Cardiac fibroblast (primary cell): ENCODE measurements at regions not wholly inside any gene's neighbourhood (a gene's known extent, or its start where the extent isn't known, plus 50 kb on each side); places are given as distances from the start of the nearest gene placed in this dataset.

Source experiments
- DNase-seq, 2 donors: peaks; one replicate each; pipeline versions ENCODE4 v3.0.0 to v3.0.0-alpha.2; 2010; ENCODE audit warnings: low read depth in 2 of 2
- H3K4me3 ChIP-seq, 2 donors: replicated peaks in 1 of 2; 1 replicate in 1 of 2; 2 replicates in 1 of 2; pipeline ENCODE4 v1.5.1; 2011; ENCODE audit warnings: low read depth in 2 of 2, low read length in 2 of 2, mild to moderate bottlenecking in 2 of 2, moderate library complexity in 1 of 2
- TF ChIP-seq, protein P1 (sequence below): IDR thresholded peaks from one replicate; pipeline ENCODE4 v1.5.1; 2011; ENCODE audit warnings: low read depth, mild to moderate bottlenecking, low read length, inconsistent platforms

DNA sequence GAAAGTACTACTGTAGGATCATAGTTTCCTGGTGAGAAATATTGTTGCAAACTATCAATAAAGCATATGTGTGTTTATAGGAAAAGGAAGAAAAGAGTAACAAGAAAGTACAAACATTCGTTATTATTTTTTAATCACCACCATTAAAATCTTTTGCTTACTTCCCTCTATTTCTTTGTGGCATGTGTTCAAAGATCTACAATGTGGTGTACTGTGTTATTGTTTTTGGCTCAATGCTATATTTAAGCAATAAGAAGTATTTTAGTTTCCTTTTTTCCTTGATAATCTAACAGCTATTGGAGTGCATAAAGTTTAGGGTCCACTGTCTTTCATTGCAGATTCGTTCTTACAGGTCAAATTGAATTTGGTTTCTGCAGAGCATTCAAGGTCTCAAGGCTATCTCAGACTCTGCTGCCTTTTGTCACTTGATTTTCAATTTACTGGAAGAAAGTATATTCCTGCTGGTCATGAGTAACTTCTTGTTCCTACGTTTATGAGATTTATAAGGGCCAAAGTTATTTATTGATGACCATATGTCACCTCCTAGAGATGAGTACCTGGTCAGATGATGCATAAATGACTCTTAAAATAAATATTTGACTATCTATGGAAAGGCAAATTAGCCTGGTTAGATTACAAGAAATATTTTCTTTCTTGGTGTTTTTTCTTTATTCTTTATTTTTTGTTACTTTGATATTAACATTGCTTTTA is 323.0 kb downstream of the TMEM167A start:
- no peak overlapping the region for H3K4me3 ChIP-seq
- DNase-seq, result peak; percentile 5 to 18
- TF ChIP-seq, protein P1, sequence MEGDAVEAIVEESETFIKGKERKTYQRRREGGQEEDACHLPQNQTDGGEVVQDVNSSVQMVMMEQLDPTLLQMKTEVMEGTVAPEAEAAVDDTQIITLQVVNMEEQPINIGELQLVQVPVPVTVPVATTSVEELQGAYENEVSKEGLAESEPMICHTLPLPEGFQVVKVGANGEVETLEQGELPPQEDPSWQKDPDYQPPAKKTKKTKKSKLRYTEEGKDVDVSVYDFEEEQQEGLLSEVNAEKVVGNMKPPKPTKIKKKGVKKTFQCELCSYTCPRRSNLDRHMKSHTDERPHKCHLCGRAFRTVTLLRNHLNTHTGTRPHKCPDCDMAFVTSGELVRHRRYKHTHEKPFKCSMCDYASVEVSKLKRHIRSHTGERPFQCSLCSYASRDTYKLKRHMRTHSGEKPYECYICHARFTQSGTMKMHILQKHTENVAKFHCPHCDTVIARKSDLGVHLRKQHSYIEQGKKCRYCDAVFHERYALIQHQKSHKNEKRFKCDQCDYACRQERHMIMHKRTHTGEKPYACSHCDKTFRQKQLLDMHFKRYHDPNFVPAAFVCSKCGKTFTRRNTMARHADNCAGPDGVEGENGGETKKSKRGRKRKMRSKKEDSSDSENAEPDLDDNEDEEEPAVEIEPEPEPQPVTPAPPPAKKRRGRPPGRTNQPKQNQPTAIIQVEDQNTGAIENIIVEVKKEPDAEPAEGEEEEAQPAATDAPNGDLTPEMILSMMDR, result no peak

DNA sequence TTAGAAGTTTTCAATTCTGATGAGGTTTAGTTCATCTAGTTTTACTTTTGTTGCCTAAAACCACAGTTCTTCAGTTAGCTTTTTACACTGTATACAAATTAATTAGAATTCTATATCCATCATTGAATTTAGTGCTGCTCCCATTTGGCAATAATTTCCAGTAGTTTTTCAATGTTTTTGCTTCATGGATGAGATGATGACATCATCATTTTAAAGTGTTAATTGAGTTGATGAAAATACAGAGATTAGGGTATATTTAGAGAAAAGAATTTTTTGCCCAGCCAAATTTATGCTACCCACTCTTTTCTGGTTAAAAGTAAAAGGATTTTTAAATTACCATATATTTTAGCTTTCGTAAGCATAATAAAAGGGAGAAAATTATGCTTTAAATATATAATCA is 323.8 kb downstream of the TMEM167A start:
- no peak overlapping the region for H3K4me3 ChIP-seq
- DNase-seq, result no peak
- TF ChIP-seq, protein P1, result no peak

DNA sequence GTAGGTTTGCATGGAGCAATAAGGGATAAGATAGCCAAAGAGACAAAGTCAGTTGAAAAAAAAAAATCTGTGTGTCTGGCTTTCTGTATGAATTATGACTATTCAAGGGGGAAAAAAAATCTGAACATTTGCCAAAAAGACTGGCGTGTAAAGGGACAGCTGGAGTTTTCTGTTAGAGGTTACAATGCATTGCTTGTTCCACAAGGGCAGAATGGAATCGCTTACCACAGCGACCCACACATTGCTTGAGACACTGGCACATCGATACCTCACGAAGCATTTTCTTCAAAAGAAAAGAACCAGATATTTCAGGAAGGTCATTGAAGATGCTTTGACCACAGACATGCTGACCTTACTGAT is 327.8 kb downstream of the TMEM167A start:
- H3K4me3 ChIP-seq, result no peak overlapping the region
- peak; percentile 67 to 81 for DNase-seq
- TF ChIP-seq, protein P1, result no peak

DNA sequence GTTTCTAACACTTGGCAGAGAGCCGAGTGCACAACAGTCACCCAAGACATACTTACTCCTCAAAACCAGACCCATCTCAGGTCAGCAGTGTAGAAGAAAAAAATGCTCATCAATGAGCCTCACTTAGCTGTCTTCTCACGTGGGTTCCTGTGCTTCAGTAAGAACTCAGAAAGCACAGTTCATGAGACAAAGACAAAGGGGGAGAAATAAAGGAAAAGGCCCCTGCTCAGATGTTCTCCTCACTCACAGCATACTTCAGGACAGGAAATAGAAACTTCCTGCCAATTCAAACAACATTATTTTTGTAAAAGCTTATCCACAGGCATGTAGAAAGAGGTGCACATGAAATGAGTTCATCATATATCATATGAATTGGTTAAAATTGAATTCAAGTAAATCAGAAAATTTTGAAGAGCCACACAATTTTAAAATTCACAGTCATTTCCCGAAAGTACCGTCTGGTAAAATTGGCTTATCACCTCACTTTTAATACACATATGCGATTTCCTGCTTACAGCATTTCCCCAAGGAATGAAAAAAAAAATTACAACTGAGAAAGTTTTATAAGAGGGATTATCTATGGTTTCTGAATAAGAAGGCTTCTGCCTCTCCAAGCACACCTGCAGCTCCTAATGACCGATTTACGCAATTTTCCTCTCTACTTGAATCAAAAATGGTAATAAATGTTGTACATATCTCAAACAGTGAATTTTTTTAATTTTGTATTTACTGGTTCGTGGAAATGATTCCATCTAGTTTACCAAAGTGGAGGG is 328.3 kb downstream of the TMEM167A start:
- peak; percentile 44 to 47 for DNase-seq
- TF ChIP-seq, protein P1, result no peak

DNA sequence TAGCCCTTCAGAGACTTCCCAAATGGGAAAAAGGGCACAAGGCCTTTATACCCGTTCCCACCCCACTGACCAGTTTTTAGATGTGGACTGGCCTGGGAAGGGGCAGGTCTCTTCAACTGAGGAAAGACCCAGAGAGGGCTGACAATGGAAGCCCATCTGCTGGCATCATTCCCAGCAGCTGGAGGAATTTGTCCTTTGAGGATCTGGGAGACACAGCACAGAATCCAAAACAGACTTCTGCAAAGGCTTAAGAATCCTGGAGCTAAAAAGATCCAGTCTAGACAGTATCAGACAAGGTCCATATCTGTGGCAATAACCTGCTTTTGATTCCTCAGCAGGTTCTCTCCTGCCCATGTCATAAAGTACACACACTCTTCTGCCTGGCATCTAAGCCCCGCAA is 329.2 kb downstream of the TMEM167A start:
- no peak for DNase-seq
- TF ChIP-seq, protein P1, result no peak
- H3K4me3 ChIP-seq, result no peak overlapping the region

More for the DNA sequence above, 328.3 kb downstream of the TMEM167A start:
- no peak overlapping the region for H3K4me3 ChIP-seq

DNA sequence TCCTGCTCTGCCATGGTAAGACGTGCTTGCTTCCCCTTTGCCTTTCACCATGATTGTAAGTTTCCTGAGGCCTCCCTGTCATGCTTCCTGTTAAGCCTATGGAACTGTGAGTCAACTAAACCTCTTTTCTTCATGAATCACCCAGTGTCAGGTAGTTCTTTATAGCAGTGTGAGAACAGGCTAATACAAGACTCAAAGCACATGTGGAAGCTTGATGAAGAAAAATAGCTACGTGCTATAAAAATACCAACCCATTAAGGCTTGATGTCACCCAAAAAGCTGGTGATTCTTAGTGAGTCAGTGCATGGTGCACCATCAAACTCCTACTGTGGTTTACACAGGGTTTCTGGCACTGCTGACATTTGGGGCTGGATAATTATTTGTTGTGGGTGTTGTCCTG is 332.2 kb downstream of the TMEM167A start:
- no peak for DNase-seq
- TF ChIP-seq, protein P1, result no peak
- no peak overlapping the region for H3K4me3 ChIP-seq
